Fibroblast of villous mesenchyme (primary cell): ENCODE measurements at regions not wholly inside any gene's neighbourhood (a gene's known extent, or its start where the extent isn't known, plus 50 kb on each side); places are given as distances from the start of the nearest gene placed in this dataset.

Experiments
- DNase-seq: peaks from one replicate; pipeline ENCODE4 v3.0.0-alpha.2; 2010; ENCODE audit warnings: low read depth
- H3K4me3 ChIP-seq: 2 replicates; pipeline ENCODE4 v1.5.1; 2011; ENCODE audit warnings: low read depth, mild to moderate bottlenecking, low read length
- TF ChIP-seq, protein P1 (sequence below): IDR thresholded peaks from 2 replicates; pipeline ENCODE4 v1.5.1; 2012; ENCODE audit warnings: low read depth, mild to moderate bottlenecking, low read length; ENCODE audit not compliant: insufficient read depth

- no peak overlapping the region for H3K4me3 ChIP-seq
- TF ChIP-seq, protein P1, sequence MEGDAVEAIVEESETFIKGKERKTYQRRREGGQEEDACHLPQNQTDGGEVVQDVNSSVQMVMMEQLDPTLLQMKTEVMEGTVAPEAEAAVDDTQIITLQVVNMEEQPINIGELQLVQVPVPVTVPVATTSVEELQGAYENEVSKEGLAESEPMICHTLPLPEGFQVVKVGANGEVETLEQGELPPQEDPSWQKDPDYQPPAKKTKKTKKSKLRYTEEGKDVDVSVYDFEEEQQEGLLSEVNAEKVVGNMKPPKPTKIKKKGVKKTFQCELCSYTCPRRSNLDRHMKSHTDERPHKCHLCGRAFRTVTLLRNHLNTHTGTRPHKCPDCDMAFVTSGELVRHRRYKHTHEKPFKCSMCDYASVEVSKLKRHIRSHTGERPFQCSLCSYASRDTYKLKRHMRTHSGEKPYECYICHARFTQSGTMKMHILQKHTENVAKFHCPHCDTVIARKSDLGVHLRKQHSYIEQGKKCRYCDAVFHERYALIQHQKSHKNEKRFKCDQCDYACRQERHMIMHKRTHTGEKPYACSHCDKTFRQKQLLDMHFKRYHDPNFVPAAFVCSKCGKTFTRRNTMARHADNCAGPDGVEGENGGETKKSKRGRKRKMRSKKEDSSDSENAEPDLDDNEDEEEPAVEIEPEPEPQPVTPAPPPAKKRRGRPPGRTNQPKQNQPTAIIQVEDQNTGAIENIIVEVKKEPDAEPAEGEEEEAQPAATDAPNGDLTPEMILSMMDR = no peak
- DNase-seq = no peak
Observed at GRCh38 chr14:22010545-22011252, 337.1 kb upstream of the OR4E1 start.

GRCh38 chr14:22008766-22009165 is 335.1 kb upstream of the OR4E1 start:
- TF ChIP-seq, protein P1 = no peak
- H3K4me3 ChIP-seq = no peak overlapping the region
- DNase-seq = no peak

- TF ChIP-seq, protein P1 = no peak
- H3K4me3 ChIP-seq = no peak overlapping the region
- no peak for DNase-seq
Observed at GRCh38 chr14:22007784-22008412, 334.3 kb upstream of the OR4E1 start.

DNA sequence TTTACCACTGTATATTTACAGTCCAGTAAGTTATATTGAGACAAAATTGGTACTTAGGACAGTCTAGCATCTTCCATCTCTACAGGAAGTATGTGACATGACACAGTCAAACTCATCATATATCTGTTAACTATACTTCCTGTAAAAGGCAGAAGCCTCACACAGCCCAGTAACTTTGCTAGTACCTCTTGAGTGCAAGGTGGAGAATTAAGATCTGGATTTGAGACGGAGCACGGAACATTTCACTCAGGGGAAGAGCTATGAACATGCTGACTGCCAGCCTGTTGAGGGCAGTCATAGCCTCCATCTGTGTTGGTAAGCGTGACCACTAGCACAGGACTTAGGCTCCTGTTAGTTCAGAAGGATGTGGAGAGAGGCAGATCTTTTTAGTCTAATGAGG is 333.7 kb upstream of the OR4E1 start:
- no peak overlapping the region for H3K4me3 ChIP-seq
- TF ChIP-seq, protein P1 = no peak
- DNase-seq = no peak

DNA sequence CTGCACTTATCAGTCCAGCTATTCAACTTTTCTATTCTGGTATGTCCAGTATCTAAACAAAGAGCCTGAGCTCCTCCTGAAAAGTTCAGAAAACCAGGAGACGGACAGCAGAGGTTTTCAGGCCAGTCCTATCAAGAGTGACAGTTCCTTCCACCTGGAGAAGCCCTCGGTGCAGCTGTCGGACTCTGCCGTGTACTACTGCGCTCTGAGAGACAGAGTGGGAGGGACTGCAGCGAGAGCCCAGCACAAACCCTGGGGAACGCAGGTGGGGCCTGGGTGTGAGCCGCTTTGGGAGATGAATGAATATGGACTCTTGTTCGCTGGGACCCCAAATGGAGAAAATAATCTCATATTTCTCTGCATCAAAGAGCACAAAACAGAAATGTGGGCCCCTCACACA is 329.8 kb upstream of the OR4E1 start:
- no peak overlapping the region for H3K4me3 ChIP-seq
- no peak for DNase-seq
- TF ChIP-seq, protein P1 = no peak

GRCh38 chr14:22002860-22003284 is 329.3 kb upstream of the OR4E1 start:
- TF ChIP-seq, protein P1 = peak; percentile 26
- no peak overlapping the region for H3K4me3 ChIP-seq
- DNase-seq = no peak
